NCI-H345 treated with DMSO at 0.1 percent for 48 hours (cell line): ENCODE measurements at regions not wholly inside any gene's neighbourhood (a gene's known extent, or its start where the extent isn't known, plus 50 kb on each side); places are given as distances from the start of the nearest gene placed in this dataset.
"Not testable (repeated sequence)": the region's sequence is repeated elsewhere in the genome, so short reads cannot be mapped to it uniquely, and the experiment has no call there.

Experiments
- DNase-seq: peaks from one replicate; lab custom pipeline; 2025; ENCODE audit not compliant: unreplicated experiment; lab: John Stamatoyannopoulos, UW

DNA sequence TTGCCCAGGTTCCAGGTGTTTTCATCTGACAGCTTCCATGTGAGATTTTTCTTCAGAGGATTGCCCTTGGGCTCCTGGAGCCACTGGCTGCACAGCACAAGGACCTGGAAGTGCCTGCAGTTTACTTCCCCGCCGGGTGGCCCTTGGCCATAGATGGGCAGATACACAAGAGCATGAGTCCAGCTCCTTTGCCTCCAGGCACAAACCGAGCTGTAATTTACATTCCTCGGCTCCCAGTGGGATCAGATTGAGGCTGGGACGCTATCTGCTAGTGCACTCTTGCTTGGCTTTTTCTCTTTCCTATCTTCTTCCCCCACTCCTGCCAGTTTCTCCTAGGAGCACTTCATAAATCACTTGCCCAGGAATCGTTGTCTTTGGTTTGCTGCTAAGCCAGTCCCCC lies 85.4 kb upstream of the RALY start:
- DNase-seq: no peak

DNA sequence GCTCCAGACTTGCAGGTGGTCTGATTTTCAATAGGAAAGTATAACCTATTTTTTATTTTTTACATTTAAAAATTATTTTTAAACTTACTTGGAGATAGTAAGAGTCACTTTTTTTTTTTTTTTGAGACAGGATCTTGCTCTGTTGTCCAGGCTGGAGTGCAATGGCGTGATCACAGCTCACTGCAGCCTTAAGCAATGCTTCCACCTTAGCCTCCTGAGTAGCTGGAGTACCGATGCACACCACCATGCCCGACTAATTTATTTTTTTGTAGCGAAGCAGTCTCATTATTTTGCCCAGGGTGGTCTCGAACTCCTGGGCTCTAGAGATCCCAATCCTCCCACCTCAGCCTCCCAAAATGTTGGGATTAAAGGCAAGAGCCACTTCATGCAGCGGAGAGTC lies 84.8 kb upstream of the RALY start:
- no peak for DNase-seq

DNA sequence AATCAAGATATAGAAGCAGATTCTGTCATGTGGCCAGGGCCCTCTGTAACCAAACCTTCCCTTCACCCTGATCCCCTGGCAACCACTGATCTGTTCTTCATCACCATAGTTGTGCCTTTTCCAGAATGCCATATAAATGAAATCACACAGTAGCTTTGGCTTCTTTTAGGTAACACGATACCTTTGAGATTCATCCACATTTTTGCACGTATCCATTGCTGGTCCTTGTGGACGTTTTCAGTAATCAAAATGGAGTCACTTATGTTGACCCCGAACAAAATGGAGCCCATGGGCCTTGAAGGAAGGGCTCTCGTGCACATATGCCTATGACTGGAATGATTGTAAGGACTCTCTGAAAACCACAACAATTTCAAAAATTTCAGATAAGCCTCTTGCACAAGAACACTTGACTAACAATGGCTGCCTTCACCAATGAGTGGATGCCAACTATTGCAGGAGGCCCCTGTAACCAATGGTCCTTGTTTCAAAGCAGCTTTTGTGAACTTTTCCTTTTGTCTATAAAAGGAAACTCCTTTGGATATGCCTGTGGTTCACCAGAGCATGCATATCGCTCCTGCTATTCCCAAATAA lies 84.3 kb upstream of the RALY start:
- DNase-seq: no peak

DNA sequence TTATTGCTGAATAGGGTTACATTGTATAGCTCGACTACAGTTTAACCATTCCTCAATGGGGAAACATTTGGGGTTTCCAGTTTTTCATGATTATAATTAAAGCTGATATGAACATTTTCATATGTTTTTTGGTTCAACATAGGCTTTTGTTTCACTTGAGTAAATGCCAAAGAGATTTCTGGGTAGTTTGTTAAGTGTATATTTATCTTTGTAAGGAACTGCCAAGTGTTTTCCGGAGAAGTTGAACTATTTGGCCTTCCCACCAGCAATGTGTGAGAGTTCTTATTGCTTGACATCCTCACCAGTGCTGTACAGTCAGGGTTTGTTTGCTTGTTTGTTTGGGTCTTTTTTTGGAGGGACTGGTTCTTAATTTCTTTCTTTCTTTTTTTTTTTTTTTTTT lies 83.7 kb upstream of the RALY start:
- DNase-seq: no peak

DNA sequence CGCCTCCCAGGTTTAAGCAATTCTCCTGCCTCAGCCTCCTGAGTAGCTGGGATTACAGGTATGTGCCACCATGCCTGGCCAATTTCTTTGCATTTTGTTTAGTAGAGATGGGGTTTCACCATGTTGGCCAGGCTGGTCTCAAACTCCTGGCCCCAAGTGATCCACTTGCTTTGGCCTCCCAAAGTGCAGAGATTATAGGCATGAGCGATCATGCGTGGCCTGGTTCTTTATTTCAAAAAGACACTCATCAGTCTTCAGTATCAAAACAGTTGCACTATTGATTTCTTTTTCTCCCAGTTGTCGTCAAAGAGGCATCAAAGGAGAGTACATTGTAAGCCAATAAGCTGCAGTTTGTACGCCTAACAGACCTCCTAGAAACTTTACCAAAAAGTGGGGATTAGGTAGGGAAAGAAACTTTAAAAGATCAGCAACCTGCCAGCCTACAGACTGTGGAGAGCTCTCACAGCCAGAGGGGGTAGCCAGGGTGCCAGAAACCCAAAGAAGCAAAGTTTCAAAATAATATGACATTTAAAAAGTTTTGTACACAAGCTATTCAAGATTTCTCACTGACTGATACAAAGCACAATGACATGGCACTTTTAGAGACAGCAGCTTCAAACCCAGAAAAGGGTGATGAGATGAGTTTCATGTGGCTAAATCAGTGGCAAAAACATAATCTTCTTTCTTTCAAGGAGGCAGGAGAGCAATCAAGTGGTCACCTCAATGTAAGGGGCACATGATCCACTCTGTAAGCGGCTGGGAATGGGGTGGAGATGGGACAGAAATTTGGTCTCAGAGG lies 83.0 kb upstream of the RALY start:
- DNase-seq: no peak

DNA sequence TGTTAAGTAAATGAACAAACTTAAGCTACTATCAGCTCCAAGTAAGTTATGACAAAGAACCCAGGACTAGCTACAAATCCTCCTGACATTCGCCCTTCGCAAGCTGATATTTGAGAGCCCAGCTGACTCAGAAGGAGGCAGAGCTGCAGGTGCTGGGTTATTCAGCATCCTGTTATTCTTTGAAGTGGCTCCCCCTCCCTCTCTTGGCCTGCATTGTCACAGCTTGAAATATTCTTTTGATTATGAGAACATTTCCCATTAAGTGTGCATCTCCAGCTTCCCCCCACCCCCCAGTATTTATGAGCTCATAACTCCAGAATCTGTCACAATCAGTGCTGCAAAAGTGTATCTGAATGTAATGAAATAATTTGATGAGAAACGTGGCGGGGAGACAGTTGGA lies 78.8 kb upstream of the RALY start:
- no peak for DNase-seq

DNA sequence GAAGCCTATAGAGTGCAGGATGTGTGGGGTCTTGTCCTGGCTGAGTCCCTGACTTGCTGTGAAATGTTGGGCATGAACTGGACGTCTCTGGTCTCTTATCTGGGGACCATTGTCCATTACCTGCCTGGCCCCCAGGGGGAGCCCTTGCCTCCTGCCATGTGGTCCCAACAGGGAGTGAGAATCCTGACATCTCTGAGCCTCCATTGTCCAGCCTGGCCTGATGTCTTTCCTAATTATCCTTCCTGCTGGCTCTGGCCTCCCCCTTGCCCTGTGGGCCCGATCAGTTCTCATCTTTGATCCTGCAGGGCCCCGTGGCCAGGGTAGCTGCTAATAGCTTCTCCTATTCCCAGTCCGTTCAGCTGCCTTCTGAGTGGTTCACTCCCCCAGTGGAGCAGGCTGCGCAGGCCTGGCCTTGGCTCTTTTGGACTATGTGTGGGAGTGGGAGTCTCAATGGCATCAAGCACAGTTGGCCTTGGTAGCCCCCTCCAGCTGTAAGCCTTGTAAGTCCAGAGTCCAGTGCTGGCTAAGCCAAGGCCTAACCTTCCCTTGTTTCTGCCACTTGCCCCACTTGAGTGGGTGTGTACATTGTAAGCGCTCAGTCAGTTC lies 77.9 kb upstream of the RALY start:
- DNase-seq: no peak

DNA sequence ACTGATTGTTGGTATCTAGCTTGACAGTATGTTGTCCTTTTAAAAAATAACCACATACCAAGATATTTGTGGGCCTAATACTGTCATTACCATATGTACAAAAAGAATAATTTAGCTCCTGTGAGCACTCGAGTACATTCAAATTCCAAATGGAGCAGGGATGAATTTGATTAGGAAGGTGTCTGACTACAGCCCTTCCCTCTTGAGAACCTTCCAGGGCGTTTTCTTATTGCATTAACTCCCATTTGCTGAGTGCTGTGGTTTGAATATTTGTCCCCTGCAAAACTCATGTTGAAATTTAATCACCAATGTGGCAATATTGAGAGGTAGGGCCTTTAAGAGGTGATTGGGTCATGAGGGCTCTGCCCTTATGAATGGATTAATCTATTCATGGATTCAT lies 76.9 kb upstream of the RALY start:
- no peak for DNase-seq

DNA sequence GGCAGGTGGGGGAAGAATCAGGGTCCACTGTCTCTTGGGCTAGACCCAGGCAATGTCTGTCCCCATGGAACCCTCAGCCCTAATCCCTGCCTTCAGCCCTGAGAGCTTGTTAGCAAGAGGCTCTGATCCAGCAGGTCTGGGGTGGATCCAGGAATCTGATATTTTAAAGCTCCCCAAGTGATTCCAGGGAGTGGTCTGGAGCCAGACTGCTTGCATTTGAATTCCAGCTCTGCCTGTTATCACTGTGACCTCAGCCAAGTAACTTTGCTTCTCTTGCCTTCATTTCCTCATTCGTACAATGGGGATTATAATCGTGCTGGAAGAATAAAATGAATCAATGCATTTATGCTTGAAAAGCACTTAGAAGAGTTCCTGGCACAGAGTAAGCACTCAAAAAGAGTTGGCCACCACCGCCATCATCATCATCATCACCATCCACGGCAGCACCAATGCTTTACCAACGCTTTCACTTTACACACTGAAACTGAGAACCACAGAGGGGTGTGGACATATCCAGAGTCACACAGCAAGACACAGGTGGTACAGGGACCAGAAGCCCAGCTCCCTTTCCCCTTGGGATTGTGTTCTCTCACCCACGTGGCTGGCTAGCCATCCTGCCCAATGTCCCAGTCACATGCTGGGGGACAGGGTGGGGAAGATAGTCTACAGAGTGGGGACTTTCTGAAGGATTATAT lies 75.7 kb upstream of the RALY start:
- no peak for DNase-seq

DNA sequence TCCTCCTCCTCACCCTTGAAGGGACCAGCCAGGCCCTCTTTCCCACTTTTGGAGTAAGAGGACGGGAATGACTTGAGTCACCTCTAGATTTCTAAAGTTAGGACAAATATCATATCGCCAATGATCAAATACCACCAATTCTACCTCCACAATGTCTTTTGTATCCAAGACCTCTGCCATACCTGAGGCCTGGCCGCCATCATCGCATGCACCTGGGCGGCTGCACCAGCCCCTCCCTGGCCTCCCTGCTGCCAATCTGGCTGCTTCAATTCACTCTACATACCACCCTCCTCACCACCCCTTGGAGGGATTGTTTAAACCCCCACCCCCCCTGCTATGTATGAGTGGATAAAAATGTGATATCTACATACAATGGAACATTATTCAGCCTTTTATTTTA lies 75.0 kb upstream of the RALY start:
- no peak for DNase-seq

DNA sequence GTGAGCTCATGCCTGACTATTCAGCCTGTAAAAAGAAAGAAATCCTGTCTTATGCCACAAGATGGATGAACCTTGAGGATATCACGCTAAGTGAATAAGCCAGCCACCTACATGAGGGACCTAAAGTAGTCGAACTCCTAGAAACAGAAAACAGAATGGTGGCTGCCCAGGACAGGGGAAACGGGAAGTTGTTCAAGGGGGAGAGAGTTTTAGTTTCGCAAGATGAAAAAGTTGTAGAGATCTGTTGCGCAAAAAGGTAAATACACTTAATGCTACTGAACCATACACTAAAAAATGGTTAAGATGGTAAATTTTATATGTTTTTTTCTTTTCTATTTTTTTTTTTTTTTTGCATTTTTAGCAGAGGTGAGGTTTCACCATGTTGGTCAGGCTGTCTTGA lies 74.1 kb upstream of the RALY start:
- DNase-seq: no peak

DNA sequence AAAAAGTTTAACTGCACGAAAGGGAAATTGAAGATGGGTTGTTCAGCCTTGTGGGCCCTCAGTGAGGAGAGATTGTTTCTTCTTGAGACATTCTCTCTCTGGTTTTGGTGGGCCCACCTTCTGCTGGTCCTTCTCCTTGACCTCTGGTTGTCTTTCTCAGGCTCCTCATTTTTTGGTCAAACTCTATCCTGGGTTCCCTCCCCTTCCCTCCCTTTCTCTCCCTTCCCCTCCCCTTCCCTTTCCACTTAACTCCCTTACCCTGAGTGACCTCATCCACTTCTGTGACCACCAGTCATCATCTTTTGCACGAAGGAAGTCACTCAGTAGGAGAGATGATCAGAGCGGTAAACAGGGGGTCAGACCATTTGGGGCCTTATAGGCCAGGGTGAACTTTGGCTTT lies 71.5 kb upstream of the RALY start:
- DNase-seq: no peak

DNA sequence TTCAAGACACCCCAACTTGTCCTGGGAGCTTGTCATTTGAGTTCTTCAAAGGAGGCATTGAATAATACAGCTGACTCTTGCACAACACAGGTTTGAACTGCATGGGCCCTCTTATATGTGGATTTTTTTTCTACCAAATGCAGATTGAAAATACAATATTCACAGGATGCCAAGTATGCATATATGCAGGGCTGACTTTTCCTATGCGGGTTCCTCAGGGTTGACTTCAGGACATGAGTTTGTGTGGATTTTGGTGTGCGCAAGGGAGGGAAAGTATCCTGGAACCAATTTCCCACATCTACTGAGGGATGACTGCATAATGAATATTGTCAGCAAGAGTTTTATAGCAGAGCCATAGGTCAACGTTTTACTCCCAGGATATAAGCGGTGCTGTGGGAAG lies 70.0 kb upstream of the RALY start:
- DNase-seq: no peak

DNA sequence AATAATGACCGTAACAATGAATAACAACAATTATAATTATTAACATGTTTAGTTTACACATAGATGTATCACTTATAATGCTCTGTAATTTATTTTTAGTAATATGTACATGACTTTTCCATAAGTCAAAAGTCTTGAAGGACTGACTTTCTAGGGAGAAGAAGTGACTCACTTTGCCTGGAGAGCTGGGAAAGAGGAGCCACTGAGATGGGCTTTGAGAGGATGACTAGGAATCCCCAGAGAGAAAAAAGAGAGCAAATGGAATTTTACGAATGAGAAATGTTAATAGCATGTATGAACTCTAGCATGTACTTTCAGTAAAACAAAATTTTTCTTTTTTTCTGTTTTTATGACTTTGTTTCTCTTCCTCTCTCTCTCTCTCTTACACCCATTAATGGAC lies 67.8 kb upstream of the RALY start:
- DNase-seq: no peak

DNA sequence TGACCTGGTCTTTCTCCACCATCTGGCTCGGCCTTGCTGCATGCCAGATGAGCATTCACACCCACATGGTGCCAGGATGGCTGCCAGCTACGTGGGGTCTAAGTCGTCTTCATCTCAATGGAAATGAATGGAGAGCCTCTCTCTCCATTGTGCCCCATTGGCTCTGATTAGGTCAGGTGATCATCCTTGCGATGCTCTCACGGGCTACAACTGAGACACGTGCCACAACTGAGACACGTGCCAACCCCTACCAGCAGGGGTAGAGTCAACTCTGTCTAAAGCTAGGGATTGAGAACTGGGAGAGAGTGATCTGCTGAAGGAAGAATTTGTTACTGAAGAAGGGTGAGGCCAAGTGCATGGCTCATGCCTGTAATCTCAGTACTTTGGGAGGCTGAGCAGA lies 67.3 kb upstream of the RALY start:
- no peak for DNase-seq

DNA sequence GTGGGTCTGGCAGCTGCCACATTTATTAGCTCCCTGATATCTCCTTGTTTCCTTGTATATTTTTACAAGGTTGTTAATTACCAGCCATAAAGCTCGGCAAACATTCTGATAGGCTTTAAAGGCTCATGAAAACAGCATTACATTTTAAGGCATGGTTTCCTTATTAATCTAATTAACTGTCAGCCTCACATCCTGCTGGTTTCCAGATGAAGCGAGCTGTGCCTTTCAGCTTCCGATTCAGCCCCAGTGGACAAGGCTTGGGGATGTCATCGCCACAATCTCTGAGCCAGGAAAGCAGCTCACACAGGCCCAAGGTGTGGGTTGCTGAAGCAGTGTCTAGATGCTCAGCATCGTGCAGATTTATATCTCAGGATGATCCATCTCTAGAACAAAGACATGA lies 66.0 kb upstream of the RALY start:
- no peak for DNase-seq

DNA sequence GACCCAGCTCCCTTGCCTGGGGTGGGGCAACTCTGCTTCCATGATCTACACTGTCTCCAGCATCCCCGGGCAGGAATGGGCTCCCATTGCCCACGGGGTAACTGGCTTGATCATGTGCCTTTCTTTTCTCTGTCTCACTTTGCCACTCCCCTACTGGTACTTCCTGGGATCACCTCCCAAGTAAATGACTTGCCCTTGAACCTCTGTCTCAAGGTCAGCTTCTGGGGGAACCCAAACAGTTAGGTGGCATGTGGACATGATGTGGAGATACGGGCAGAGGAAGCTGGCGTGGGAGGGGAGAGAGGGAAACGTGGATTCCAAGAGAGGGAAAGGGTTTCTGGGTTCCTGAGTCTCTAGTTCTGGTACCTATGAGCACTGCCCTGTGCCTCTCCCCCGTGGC lies 63.8 kb upstream of the RALY start:
- DNase-seq: no peak

DNA sequence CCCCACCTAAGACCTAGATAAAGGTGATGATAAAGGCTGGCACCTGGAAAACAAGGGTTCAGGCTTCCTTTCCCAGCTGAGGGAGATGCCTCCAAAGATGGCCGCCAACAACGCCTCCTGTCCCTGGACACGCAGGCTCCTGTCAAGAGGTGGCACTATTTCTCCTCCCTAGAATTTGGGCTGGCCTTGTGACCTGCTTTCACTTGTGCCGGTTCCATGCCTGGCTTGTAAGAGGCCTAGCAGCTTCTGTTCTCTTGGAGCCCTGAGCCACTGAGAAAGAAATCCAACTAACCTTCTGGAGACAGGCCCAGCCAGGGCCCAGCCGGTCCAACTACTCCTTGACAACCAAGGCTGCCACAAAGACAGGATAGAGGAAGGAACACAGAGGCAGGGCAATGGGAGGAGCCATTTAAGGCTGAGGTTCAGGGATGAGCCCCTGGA lies 60.2 kb upstream of the RALY start:
- peak; percentile 21 for DNase-seq

DNA sequence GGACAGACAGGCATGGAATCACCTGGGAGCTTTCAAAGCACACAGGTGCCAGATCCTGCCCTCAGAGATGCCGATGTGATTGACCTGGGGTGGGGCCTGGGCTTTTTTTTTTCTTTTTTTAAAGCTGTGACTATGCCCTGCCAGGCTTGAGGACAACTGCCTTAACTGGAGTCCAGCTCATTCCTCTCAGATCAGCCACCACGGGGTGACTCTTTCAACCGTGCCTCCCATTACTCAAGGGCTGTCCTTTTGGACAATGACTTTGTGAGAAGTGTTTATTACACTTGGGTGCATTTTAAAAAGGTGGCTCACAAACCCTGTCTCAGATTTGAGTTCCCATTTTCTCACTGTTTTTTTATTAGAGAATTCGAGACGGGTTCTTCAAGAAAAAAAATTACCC lies 57.1 kb upstream of the RALY start:
- no peak for DNase-seq

DNA sequence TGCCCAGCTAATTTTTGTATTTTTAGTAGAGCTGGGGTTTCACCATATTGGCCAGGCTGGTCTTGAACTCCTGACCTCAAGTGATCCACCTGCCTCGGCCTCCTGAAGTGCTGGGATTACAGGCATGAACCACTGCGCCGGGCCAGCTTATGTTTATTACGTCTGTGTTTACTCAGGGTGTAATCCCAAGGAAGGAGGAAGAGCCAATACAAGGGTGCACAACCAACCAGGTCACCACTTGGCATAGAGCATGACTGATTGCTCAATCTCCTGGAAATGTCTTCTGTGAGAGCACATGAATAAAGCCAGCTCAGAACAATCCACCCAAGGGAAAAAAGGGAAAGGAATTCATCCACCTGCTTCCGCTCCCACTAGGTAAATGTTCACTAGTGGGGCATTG lies 54.7 kb upstream of the RALY start:
- not testable (repeated sequence) for DNase-seq

DNA sequence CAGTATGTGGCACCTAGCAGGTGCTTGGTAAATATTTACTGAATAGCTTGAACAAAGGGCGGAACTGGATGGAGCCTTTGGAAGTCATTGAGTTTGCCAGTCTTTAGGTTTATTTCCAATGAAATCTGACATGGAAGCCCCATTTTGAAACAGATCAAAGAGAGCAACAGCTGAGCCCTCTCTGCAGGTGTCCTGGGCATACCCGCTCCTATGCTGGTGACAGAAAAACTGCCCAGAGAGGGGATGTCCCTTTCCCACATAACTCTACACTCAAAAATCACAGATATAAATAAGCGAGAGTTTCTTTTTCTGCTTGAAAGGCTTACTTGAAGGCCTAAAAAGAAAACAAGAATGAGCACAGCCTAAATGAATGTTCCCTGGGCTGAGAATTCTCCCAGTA lies 53.0 kb upstream of the RALY start:
- DNase-seq: peak; percentile 97
